HepG2 (cell line): ENCODE measurements at regions not wholly inside any gene's neighbourhood (a gene's known extent, or its start where the extent isn't known, plus 50 kb on each side); places are given as distances from the start of the nearest gene placed in this dataset.

Experiments
- ATAC-seq: fragments of 200-7000 bp; cut with Tn5 transposase; 3 replicates; pipeline ENCODE4 v1.9.1; 2020; ENCODE audit warnings: mild to moderate bottlenecking, moderate library complexity
- BruUV-seq: library from RNA; stranded (reverse); fragments of 400-500 nt; replicated peaks from 2 replicates; lab custom pipeline; 2021; lab: Mats Ljungman, UMichigan
- CTCF ChIA-PET: fragments of 300-600 bp; formaldehyde crosslinking; extraction: SDS; loops from one replicate; lab custom pipeline; 2021; ENCODE audit warnings: low total read pairs, inconsistent platforms, low intra/inter-chr PET ratio; lab: Yijun Ruan, JAX
- POLR2A ChIA-PET: fragments of 350-600 bp; sonication (Branson Sonifier 250); formaldehyde crosslinking; loops from one replicate; lab custom pipeline; 2020; ENCODE audit warnings: antibody characterized with exemption, inconsistent platforms; lab: Yijun Ruan, JAX
- DNase-seq: peaks from one replicate; pipeline ENCODE4 v3.0.0-alpha.2; 2015; ENCODE audit warnings: low spot score
- FAIRE-seq: peaks from 3 replicates; lab custom pipeline; 2011; peaks lifted over from hg19 to GRCh38; lab: Jason Lieb, UNC
- H2AFZ ChIP-seq: one replicate; pipeline ENCODE4 v1.6.1; 2011; ENCODE audit warnings: low read length, inconsistent platforms
- H3K27ac ChIP-seq: fragments of 300-600 bp; 3 replicates; pipeline ENCODE4 v1.8.0; 2011; ENCODE audit warnings: mixed run types, mild to moderate bottlenecking, mixed read lengths, low read length, inconsistent platforms; ENCODE audit not compliant: insufficient read depth; ENCODE audit errors: extremely low read length
- H3K27me3 ChIP-seq, 2 experiments: fragments of 200-600 bp in 1 of 2; 2 replicates in 1 of 2; 3 replicates in 1 of 2; pipeline versions ENCODE4 v1.6.0 to v1.8.0; 2011; ENCODE audit warnings: low read length in 2 of 2, mild to moderate bottlenecking in 2 of 2, moderate library complexity in 2 of 2, inconsistent platforms in 1 of 2; ENCODE audit not compliant: insufficient read depth in 2 of 2, control insufficient read depth in 1 of 2
- H3K36me3 ChIP-seq, 2 experiments: fragments of 200-600 bp in 1 of 2; replicated peaks in 1 of 2; 2 replicates in 1 of 2; 3 replicates in 1 of 2; pipeline versions ENCODE4 v1.5.1 to v1.8.0; 2011; ENCODE audit warnings: low read length in 2 of 2, inconsistent platforms in 1 of 2; ENCODE audit not compliant: insufficient read depth in 2 of 2, control insufficient read depth in 1 of 2
- H3K4me1 ChIP-seq: 2 replicates; pipeline ENCODE4 v1.5.1; 2012; ENCODE audit warnings: low read length, inconsistent platforms; ENCODE audit not compliant: insufficient read depth
- H3K4me2 ChIP-seq: 2 replicates; pipeline ENCODE4 v1.6.0; 2011; ENCODE audit warnings: low read depth, low read length, inconsistent platforms
- H3K4me3 ChIP-seq, 3 experiments: fragments of 200-600 bp in 1 of 3; sonication (generic), shearing (Covaris generic) in 1 of 3; replicated peaks in 1 of 3; 2 replicates each; pipeline ENCODE4 v1.5.1; 2011 to 2016; ENCODE audit warnings: low read length in 3 of 3, inconsistent platforms in 2 of 3, low read depth in 2 of 3, mild to moderate bottlenecking in 2 of 3, control low read depth in 1 of 3, mixed read lengths in 1 of 3; ENCODE audit not compliant: insufficient read depth in 1 of 3
- H3K79me2 ChIP-seq: one replicate; pipeline ENCODE4 v1.6.1; 2011; ENCODE audit warnings: low read length, inconsistent platforms; ENCODE audit not compliant: insufficient read depth
- H3K9ac ChIP-seq: 2 replicates; pipeline ENCODE4 v1.6.0; 2011; ENCODE audit warnings: mild to moderate bottlenecking, low read depth, low read length, inconsistent platforms; ENCODE audit not compliant: insufficient read depth
- H3K9me3 ChIP-seq: 2 replicates; pipeline ENCODE4 v1.5.1; 2012; ENCODE audit warnings: mild to moderate bottlenecking, low read length
- H4K20me1 ChIP-seq: 2 replicates; pipeline ENCODE4 v1.6.0; 2011; ENCODE audit warnings: inconsistent platforms, mild to moderate bottlenecking, low read length, moderate library complexity; ENCODE audit not compliant: insufficient read depth
- CBFB ChIP-seq: sonication (generic); formaldehyde crosslinking; IDR thresholded peaks from 2 replicates; pipeline ENCODE4 v1.4.0; 2020; ENCODE audit warnings: missing genetic modification reagents
- DMAP1 ChIP-seq: IDR thresholded peaks from 2 replicates; pipeline ENCODE4 v1.6.1; 2016
- FOXA3 ChIP-seq: IDR thresholded peaks from 2 replicates; pipeline ENCODE4 v1.6.1; 2016; ENCODE audit warnings: missing genetic modification reagents, missing compliant biosample characterization
- GATAD1 ChIP-seq: IDR thresholded peaks from 2 replicates; pipeline ENCODE4 v1.6.1; 2016; ENCODE audit warnings: missing genetic modification reagents, missing compliant biosample characterization
- HIC2 ChIP-seq: sonication (generic); formaldehyde crosslinking; IDR thresholded peaks from 2 replicates; pipeline ENCODE4 v1.9.0; 2022; ENCODE audit warnings: low read depth, missing genetic modification reagents
- PAF1 ChIP-seq: IDR thresholded peaks from 2 replicates; pipeline ENCODE4 v1.6.1; 2016; ENCODE audit warnings: missing genetic modification reagents, missing compliant biosample characterization
- REST ChIP-seq, 2 experiments: IDR thresholded peaks; 2 replicates each; pipeline ENCODE4 v1.6.1; 2011 to 2012; ENCODE audit warnings: low read length in 2 of 2, borderline replicate concordance in 1 of 2, low read depth in 1 of 2, mild to moderate bottlenecking in 1 of 2, moderate library complexity in 1 of 2
- ZKSCAN5 ChIP-seq: sonication (generic); formaldehyde crosslinking; IDR thresholded peaks from 2 replicates; pipeline ENCODE4 v1.5.1; 2020; ENCODE audit warnings: mild to moderate bottlenecking, missing genetic modification reagents
- ZNF563 ChIP-seq: sonication (generic); formaldehyde crosslinking; IDR thresholded peaks from 2 replicates; pipeline ENCODE4 v1.8.0; 2022; ENCODE audit warnings: mild to moderate bottlenecking, moderate library complexity, missing genetic modification reagents
- ZNF598 ChIP-seq: sonication (generic); formaldehyde crosslinking; IDR thresholded peaks from 2 replicates; pipeline ENCODE4 v1.5.1; 2020; ENCODE audit warnings: mild to moderate bottlenecking, missing genetic modification reagents, borderline replicate concordance
- ZNF800 ChIP-seq: sonication (generic); formaldehyde crosslinking; IDR thresholded peaks from 2 replicates; pipeline ENCODE4 v1.4.0; 2020; ENCODE audit warnings: missing genetic modification reagents
- ZNF83 ChIP-seq: sonication (generic); formaldehyde crosslinking; IDR thresholded peaks from 2 replicates; pipeline ENCODE4 v1.4.0; 2020; ENCODE audit warnings: missing genetic modification reagents, mild to moderate bottlenecking, borderline replicate concordance
- ZNF850 ChIP-seq: sonication (generic); formaldehyde crosslinking; conservative IDR thresholded peaks from 2 replicates; pipeline ENCODE4 v1.9.0; 2021; ENCODE audit warnings: mild to moderate bottlenecking, missing genetic modification reagents
- WGBS: methylation state at CpG from one replicate; pipeline ENCODE4 v1.1.6; 2017; ENCODE audit warnings: low lambda C conversion rate; 5-methylcytosine and 5-hydroxymethylcytosine counted together
- in situ Hi-C: cut with HindIII; loops from 2 replicates; pipeline ENCODE4 v1.10.0; 2017; ENCODE audit warnings: low pct_unique_long_range_greater_than_20kb; ENCODE audit not compliant: extremely low pct_ligation_motif_present
- intact Hi-C: fragments of 100-400 bp; cut with micrococcal nuclease; formaldehyde crosslinking; loops from one replicate; pipeline ENCODE4 v1.10.0; 2022; ENCODE audit not compliant: unreplicated experiment

- DNase-seq (no peak), ATAC-seq (no peak), FAIRE-seq (no peak)
- no peak for TF ChIP-seq ZNF800 (CRISPR knock-in tag)
- no peak for TF ChIP-seq ZNF83
- ChIA-PET CTCF (no interaction called here), POLR2A (no interaction called here)
- no TSS peak for BruUV-seq
- Histone ChIP-seq H3K4me3 (no peak overlapping the region), H3K27me3 (no peaks in the 10 kb centered on the region), H3K4me1 (no peaks in the 10 kb centered on the region), H3K9me3 (no peaks in the 10 kb centered on the region), H2AFZ (no peak overlapping the region), H3K79me2 (no peaks in the 10 kb centered on the region), H4K20me1 (no peaks in the 10 kb centered on the region), H3K36me3 (no peaks in the 10 kb centered on the region), H3K27ac (no peak overlapping the region), H3K4me2 (no peak overlapping the region), H3K9ac (no peak overlapping the region)
- intact Hi-C loops, result no loop called here
- in situ Hi-C loops, result no loop called here
Measured at GRCh38 chr3:18071833-18072232, 329.4 kb upstream of the TBC1D5 start.

GRCh38 chr3:18070944-18071343 is 328.5 kb upstream of the TBC1D5 start:
- no peak for TF ChIP-seq ZKSCAN5
- TF ChIP-seq PAF1 (CRISPR knock-in tag), result no peak
- no peak for TF ChIP-seq ZNF563
- TF ChIP-seq DMAP1 (CRISPR knock-in tag), result no peak
- no peak for TF ChIP-seq ZNF598 (CRISPR knock-in tag)
- TF ChIP-seq REST (IDR thresholded peaks at IDR 0.05; ENCODE audit: borderline replicate concordance in 1 of 2, low read depth in 1 of 2, low read length in 2 of 2), result no peak
- no peak for TF ChIP-seq FOXA3
- no peak for TF ChIP-seq CBFB (CRISPR knock-in tag)
- no peak for TF ChIP-seq HIC2 (CRISPR knock-in tag)
- no peak for TF ChIP-seq GATAD1 (CRISPR knock-in tag)
- TF ChIP-seq ZNF850, result no peak
- DNase-seq (no peak), ATAC-seq (no peak), FAIRE-seq (no peak)
- Histone ChIP-seq H3K9me3 (no peaks in the 10 kb centered on the region), H3K4me3 (no peak overlapping the region), H3K36me3 (no peaks in the 10 kb centered on the region), H3K27me3 (no peaks in the 10 kb centered on the region), H2AFZ (no peak overlapping the region), H4K20me1 (no peaks in the 10 kb centered on the region), H3K79me2 (no peaks in the 10 kb centered on the region), H3K4me2 (no peak overlapping the region), H3K4me1 (no peaks in the 10 kb centered on the region), H3K9ac (no peak overlapping the region), H3K27ac (no peak overlapping the region)
- 0% methylated on average over 1 of the region's 1 CpG for WGBS
- in situ Hi-C loops, result no loop called here
- POLR2A ChIA-PET, result no interaction called here
- no TSS peak for BruUV-seq
- CTCF ChIA-PET, result no interaction called here
- intact Hi-C loops, result no loop called here
